HCT116 (cell line): ENCODE measurements at regions not wholly inside any gene's neighbourhood (a gene's known extent, or its start where the extent isn't known, plus 50 kb on each side); places are given as distances from the start of the nearest gene placed in this dataset.

Source experiments
- ATAC-seq: fragments of 200-7000 bp; cut with Tn5 transposase; 2 replicates; pipeline ENCODE4 v1.9.1; 2020; ENCODE audit warnings: mild to moderate bottlenecking, moderate library complexity
- BruUV-seq: library from RNA; stranded (reverse); fragments of 400-500 nt; replicated peaks from 2 replicates; lab custom pipeline; 2021; lab: Mats Ljungman, UMichigan
- CTCF ChIA-PET: fragments of 300-600 bp; sonication (Branson Sonifier 250); formaldehyde crosslinking; loops from one replicate; lab custom pipeline; 2021; ENCODE audit warnings: antibody characterized with exemption; lab: Charles Lee
- POLR2A ChIA-PET: fragments of 300-600, 350-600 bp; sonication (Branson Sonifier 250); formaldehyde crosslinking; loops from one replicate; lab custom pipeline; 2021; ENCODE audit warnings: antibody characterized with exemption; lab: Charles Lee
- RAD21 ChIA-PET, 2 experiments: fragments of 300-600 bp; sonication (Branson Sonifier 250); formaldehyde crosslinking; loops; one replicate each; lab custom pipeline; 2023; ENCODE audit warnings: low total read pairs in 2 of 2; ENCODE audit not compliant: uncharacterized antibody in 2 of 2, unreplicated experiment in 2 of 2, low non-redundant PET in 1 of 2; lab: Charles Lee
- DNase-seq: peaks from one replicate; pipeline ENCODE4 v3.0.0-alpha.2; 2010; ENCODE audit warnings: low read depth, low spot score
- H2AFZ ChIP-seq: fragments of 200-600 bp; shearing (Covaris generic), sonication (generic); 2 replicates; pipeline ENCODE4 v1.6.1; 2017; ENCODE audit warnings: low read depth, mixed run types, mixed read lengths, antibody characterized with exemption, low read length; ENCODE audit not compliant: poor library complexity, severe bottlenecking
- H3K27ac ChIP-seq: 2 replicates; pipeline ENCODE4 v1.5.1; 2012; ENCODE audit warnings: low read depth, low read length
- H3K27me3 ChIP-seq: fragments of 200-600 bp; sonication (generic); 2 replicates; pipeline ENCODE4 v1.6.1; 2016; ENCODE audit warnings: mixed run types, low read length, mixed read lengths; ENCODE audit not compliant: insufficient read depth
- H3K36me3 ChIP-seq, 2 experiments: fragments of 200-500 bp in 1 of 2; fragments of 200-600 bp in 1 of 2; sonication (Bioruptor generic) in 1 of 2; sonication (generic) in 1 of 2; 2 replicates each; pipeline versions ENCODE4 v1.5.1 to v1.6.1; 2014 to 2016; ENCODE audit warnings: low read length in 2 of 2, inconsistent platforms in 1 of 2, mixed read lengths in 1 of 2, mixed run types in 1 of 2; ENCODE audit not compliant: insufficient read depth in 2 of 2, control insufficient read depth in 1 of 2
- H3K4me1 ChIP-seq, 2 experiments: fragments of 200-600 bp in 1 of 2; sonication (generic) in 1 of 2; 2 replicates each; pipeline versions ENCODE4 v1.5.1 to v1.6.1; 2012 to 2017; ENCODE audit warnings: low read length in 2 of 2, inconsistent platforms in 1 of 2, mild to moderate bottlenecking in 1 of 2, mixed read lengths in 1 of 2, mixed run types in 1 of 2, moderate library complexity in 1 of 2; ENCODE audit not compliant: insufficient read depth in 2 of 2, control insufficient read depth in 1 of 2
- H3K4me2 ChIP-seq: fragments of 200-600 bp; sonication (generic); 2 replicates; pipeline ENCODE4 v1.6.1; 2017; ENCODE audit warnings: mixed run types, low read length, mixed read lengths
- H3K4me3 ChIP-seq, 2 experiments: fragments of 200-600 bp in 1 of 2; sonication (generic) in 1 of 2; replicated peaks in 1 of 2; 2 replicates each; pipeline ENCODE4 v1.5.1; 2011 to 2016; ENCODE audit warnings: low read length in 2 of 2, control low read depth in 1 of 2, low read depth in 1 of 2, mild to moderate bottlenecking in 1 of 2, mixed read lengths in 1 of 2, mixed run types in 1 of 2
- H3K79me2 ChIP-seq: fragments of 200-600 bp; sonication (generic); 2 replicates; pipeline ENCODE4 v1.6.1; 2017; ENCODE audit warnings: mild to moderate bottlenecking, mixed run types, low read length, moderate library complexity, mixed read lengths; ENCODE audit not compliant: insufficient read depth
- H3K9ac ChIP-seq: fragments of 200-600 bp; sonication (generic); 2 replicates; pipeline ENCODE4 v1.6.1; 2016; ENCODE audit warnings: low read length, mixed read lengths
- H3K9me2 ChIP-seq: fragments of 200-600 bp; sonication (generic), shearing (Covaris generic); 2 replicates; pipeline ENCODE4 v1.6.1; 2017; ENCODE audit warnings: mixed run types, mild to moderate bottlenecking, moderate library complexity; ENCODE audit not compliant: insufficient read depth
- H3K9me3 ChIP-seq, 2 experiments: fragments of 200-500 bp in 1 of 2; fragments of 200-600 bp in 1 of 2; sonication (Bioruptor generic) in 1 of 2; sonication (generic) in 1 of 2; 2 replicates each; pipeline ENCODE4 v1.6.1; 2014 to 2017; ENCODE audit warnings: low read length in 2 of 2, mixed read lengths in 2 of 2, inconsistent platforms in 1 of 2, low read depth in 1 of 2, mild to moderate bottlenecking in 1 of 2, mixed run types in 1 of 2, moderate library complexity in 1 of 2; ENCODE audit not compliant: control insufficient read depth in 1 of 2, insufficient read depth in 1 of 2
- H4K20me1 ChIP-seq: fragments of 200-600 bp; sonication (generic), shearing (Covaris generic); 2 replicates; pipeline ENCODE4 v1.6.1; 2017; ENCODE audit warnings: mixed run types, mild to moderate bottlenecking, moderate library complexity; ENCODE audit not compliant: insufficient read depth
- EGR1 ChIP-seq: IDR thresholded peaks from 2 replicates; pipeline ENCODE4 v1.6.1; 2012; ENCODE audit warnings: low read depth
- ELF1 ChIP-seq: IDR thresholded peaks from 2 replicates; pipeline ENCODE4 v1.6.1; 2012; ENCODE audit warnings: low read depth, borderline replicate concordance
- EZH2phosphoT487 ChIP-seq: fragments of 200-600 bp; IDR thresholded peaks from 2 replicates; pipeline ENCODE4 v1.6.1; 2018; ENCODE audit warnings: antibody characterized with exemption, borderline replicate concordance
- POLR2A ChIP-seq: IDR thresholded peaks from 2 replicates; pipeline ENCODE4 v1.7.0; 2011; ENCODE audit warnings: borderline replicate concordance; ENCODE audit not compliant: insufficient read depth, insufficient read length; ENCODE audit errors: extremely low read depth
- POLR2AphosphoS5 ChIP-seq: IDR thresholded peaks from 2 replicates; pipeline ENCODE4 v1.6.1; 2011; ENCODE audit warnings: mild to moderate bottlenecking, low read depth, low read length, moderate library complexity
- RAD21 ChIP-seq: IDR thresholded peaks from 2 replicates; pipeline ENCODE4 v1.6.1; 2012; ENCODE audit warnings: low read depth, mild to moderate bottlenecking
- SP1 ChIP-seq: IDR thresholded peaks from 2 replicates; pipeline ENCODE4 v1.6.1; 2012; ENCODE audit warnings: low read depth
- SRF ChIP-seq: IDR thresholded peaks from 2 replicates; pipeline ENCODE4 v1.6.1; 2012; ENCODE audit warnings: low read depth
- TCF7L2 ChIP-seq: IDR thresholded peaks from 2 replicates; pipeline ENCODE4 v1.7.0; 2011; ENCODE audit warnings: borderline replicate concordance, inconsistent platforms; ENCODE audit not compliant: insufficient read depth, insufficient read length; ENCODE audit errors: extremely low read depth
- ZBTB33 ChIP-seq: IDR thresholded peaks from 2 replicates; pipeline ENCODE4 v1.6.1; 2011; ENCODE audit warnings: mild to moderate bottlenecking, low read length, moderate library complexity; ENCODE audit not compliant: insufficient replicate concordance; ENCODE audit errors: extremely low read depth
- intact Hi-C: fragments of 100-400 bp; cut with micrococcal nuclease; formaldehyde crosslinking; loops from 2 replicates; pipeline ENCODE4 v1.10.0; 2022
- TF ChIP-seq, protein P1 (sequence below): IDR thresholded peaks from 2 replicates; pipeline ENCODE4 v1.6.1; 2012
- TF ChIP-seq, protein P2 (sequence below): IDR thresholded peaks from 2 replicates; pipeline ENCODE4 v1.6.1; 2012

- no peak for TF ChIP-seq RAD21
- TF ChIP-seq EGR1: no peak
- no peak for TF ChIP-seq ZBTB33
- TF ChIP-seq EZH2phosphoT487: no peak
- TF ChIP-seq SRF: no peak
Observed at GRCh38 chr6:79847426-79847825, 99.9 kb downstream of the ELOVL4 start (continued).

- Histone ChIP-seq H3K9ac (no peak overlapping the region), H3K36me3 (no peaks in the 10 kb centered on the region), H3K4me3 (no peak overlapping the region), H3K9me3 (no peaks in the 10 kb centered on the region), H3K4me2 (no peak overlapping the region), H3K27ac (no peak overlapping the region), H2AFZ (no peak overlapping the region), H3K79me2 (no peaks in the 10 kb centered on the region), H3K9me2 (no peaks in the 10 kb centered on the region), H3K27me3 (no peaks in the 10 kb centered on the region), H4K20me1 (no peaks in the 10 kb centered on the region), H3K4me1 (no peaks in the 10 kb centered on the region)
- intact Hi-C loops: no loop called here
- no TSS peak for BruUV-seq
- ChIA-PET POLR2A (no interaction called here), CTCF (interaction anchor here (1.7 kb wide), 1 partner anchor 26 kb away, joined by 4 read pairs; no protein-coding TSS in a partner anchor), RAD21 (no interaction called here)
- DNase-seq: no peak
- ATAC-seq: no peak
- no peak for TF ChIP-seq SP1
- no peak for TF ChIP-seq POLR2AphosphoS5
- no peak for TF ChIP-seq RAD21
- no peak for TF ChIP-seq ZBTB33
- TF ChIP-seq POLR2A: no peak
- TF ChIP-seq, protein P1, sequence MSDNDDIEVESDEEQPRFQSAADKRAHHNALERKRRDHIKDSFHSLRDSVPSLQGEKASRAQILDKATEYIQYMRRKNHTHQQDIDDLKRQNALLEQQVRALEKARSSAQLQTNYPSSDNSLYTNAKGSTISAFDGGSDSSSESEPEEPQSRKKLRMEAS: no peak
- TF ChIP-seq ELF1: no peak
- no peak for TF ChIP-seq TCF7L2
- TF ChIP-seq, protein P2, sequence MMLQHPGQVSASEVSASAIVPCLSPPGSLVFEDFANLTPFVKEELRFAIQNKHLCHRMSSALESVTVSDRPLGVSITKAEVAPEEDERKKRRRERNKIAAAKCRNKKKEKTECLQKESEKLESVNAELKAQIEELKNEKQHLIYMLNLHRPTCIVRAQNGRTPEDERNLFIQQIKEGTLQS: no peak
Observed at GRCh38 chr6:79842376-79843040, 104.8 kb downstream of the ELOVL4 start.
